Omental fat pad (tissue), 3 donors: ENCODE measurements at regions not wholly inside any gene's neighbourhood (a gene's known extent, or its start where the extent isn't known, plus 50 kb on each side); places are given as distances from the start of the nearest gene placed in this dataset.

Experiments
- ATAC-seq: fragments of 150-250 bp; one replicate; pipeline ENCODE4 v1.9.1; 2016; ENCODE audit warnings: mild to moderate bottlenecking, moderate library complexity; ENCODE audit not compliant: low FRiP score
- DNase-seq: peaks from one replicate; pipeline ENCODE4 v3.0.0-alpha.2; 2019; ENCODE audit warnings: low spot score
- TF ChIP-seq, protein P1 (sequence below), 3 donors: fragments of 450-650 bp; IDR thresholded peaks; one replicate each; pipeline ENCODE4 v1.5.1; 2016 to 2017; ENCODE audit warnings: antibody characterized with exemption in 3 of 3, mild to moderate bottlenecking in 3 of 3, moderate library complexity in 2 of 3

DNA sequence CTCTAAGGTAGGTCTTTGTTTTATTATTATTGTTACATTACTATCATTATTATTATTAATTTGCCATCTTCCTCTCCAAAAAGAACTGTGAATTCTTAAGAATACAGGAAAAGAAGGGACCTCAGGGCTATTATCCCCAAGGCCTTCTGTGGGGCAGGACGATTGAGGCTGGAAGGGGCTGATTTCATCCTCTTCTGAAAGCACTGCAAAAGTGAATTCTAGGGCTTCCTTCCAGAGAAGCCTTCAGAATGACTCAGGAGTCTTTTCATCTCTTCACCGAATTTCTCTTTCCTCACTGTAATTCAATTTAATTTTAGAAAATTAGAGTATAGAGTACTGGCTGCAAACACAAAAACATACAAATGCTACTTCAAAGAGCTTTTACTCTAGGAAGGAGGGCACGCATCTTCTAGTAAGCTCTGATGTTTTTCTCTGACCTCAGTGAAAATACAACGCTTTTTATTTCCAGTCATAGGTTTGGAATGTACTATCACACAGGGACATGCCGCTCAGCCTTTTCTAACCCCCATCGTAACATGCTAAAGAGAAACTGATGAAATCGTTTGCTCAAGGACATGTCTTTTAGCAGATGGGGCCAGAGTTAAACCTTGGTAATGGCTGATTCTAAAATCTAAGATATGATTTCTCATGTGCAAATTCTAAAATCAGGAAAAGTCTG, 280.2 kb upstream of the PITRM1 start:
- ATAC-seq (peak; percentile 83), DNase-seq (no peak)
- TF ChIP-seq, protein P1, sequence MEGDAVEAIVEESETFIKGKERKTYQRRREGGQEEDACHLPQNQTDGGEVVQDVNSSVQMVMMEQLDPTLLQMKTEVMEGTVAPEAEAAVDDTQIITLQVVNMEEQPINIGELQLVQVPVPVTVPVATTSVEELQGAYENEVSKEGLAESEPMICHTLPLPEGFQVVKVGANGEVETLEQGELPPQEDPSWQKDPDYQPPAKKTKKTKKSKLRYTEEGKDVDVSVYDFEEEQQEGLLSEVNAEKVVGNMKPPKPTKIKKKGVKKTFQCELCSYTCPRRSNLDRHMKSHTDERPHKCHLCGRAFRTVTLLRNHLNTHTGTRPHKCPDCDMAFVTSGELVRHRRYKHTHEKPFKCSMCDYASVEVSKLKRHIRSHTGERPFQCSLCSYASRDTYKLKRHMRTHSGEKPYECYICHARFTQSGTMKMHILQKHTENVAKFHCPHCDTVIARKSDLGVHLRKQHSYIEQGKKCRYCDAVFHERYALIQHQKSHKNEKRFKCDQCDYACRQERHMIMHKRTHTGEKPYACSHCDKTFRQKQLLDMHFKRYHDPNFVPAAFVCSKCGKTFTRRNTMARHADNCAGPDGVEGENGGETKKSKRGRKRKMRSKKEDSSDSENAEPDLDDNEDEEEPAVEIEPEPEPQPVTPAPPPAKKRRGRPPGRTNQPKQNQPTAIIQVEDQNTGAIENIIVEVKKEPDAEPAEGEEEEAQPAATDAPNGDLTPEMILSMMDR (IDR thresholded peaks at IDR 0.05): no peak

GRCh38 chr10:3452173-3452626, 279.6 kb upstream of the PITRM1 start:
- DNase-seq (no peak), ATAC-seq (peak; percentile 19)
- TF ChIP-seq, protein P1 (IDR thresholded peaks at IDR 0.05): no peak

- no peak for ATAC-seq
- DNase-seq: no peak
- TF ChIP-seq, protein P1 (IDR thresholded peaks at IDR 0.05): no peak
These were observed 279.1 kb upstream of the PITRM1 start for GRCh38 chr10:3451516-3452172.

DNA sequence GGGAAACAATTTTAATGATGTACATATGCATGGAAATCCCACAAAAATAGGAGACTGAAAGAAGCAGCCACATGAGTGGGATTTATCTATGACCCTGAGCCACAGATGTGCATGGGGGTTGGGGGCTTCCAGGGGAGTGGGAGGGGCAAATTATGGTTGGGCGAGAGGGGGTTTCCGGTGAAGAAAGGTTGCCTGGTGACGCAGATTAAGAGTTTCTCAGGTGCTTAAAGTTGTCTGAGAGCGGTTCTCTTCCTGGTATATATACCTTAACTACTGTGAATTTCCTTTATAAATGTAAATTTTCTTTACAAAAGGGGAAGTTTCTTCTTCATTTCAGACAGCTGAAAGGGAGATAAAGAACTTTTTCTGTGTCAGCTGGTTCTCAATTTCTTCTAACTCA, 273.6 kb upstream of the PITRM1 start:
- DNase-seq (no peak), ATAC-seq (no peak)
- TF ChIP-seq, protein P1 (IDR thresholded peaks at IDR 0.05): no peak

DNA sequence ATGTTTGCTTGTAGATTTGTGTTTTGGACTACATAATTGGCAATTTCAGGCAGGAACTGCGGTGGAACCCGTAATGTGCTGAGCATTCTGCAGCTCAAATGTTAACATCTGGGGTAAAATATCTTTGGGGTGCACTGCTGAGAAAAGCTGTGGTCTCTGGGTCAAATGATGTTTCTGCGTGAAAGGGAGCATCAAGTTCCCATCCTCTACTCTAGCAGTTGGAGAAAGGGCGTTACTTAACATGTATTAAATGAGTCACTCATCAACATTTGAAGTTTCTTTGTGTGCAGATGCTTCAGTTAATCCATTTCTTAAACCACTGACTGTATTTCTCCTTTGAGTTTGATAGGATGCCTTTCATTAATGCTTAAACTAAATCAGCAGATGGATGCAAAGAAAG, 273.1 kb upstream of the PITRM1 start:
- no peak for DNase-seq
- no peak for ATAC-seq
- TF ChIP-seq, protein P1 (IDR thresholded peaks at IDR 0.05): no peak

- ATAC-seq: no peak
- DNase-seq: no peak
- TF ChIP-seq, protein P1 (IDR thresholded peaks at IDR 0.05): no peak
These were observed 269.9 kb upstream of the PITRM1 start for GRCh38 chr10:3442451-3442990.
